HUES48 (cell line): ENCODE measurements at regions not wholly inside any gene's neighbourhood (a gene's known extent, or its start where the extent isn't known, plus 50 kb on each side); places are given as distances from the start of the nearest gene placed in this dataset.

ENCODE experiments used
- H3K27ac ChIP-seq: one replicate; pipeline ENCODE4 v1.7.0; 2013; ENCODE audit warnings: low read depth, low read length, inconsistent platforms
- H3K27me3 ChIP-seq: 2 replicates; pipeline ENCODE4 v1.6.1; 2013; ENCODE audit warnings: mild to moderate bottlenecking, low read length; ENCODE audit not compliant: control insufficient read depth, insufficient read depth
- H3K36me3 ChIP-seq: 2 replicates; pipeline ENCODE4 v1.6.1; 2013; ENCODE audit warnings: low read length; ENCODE audit not compliant: control insufficient read depth, insufficient read depth
- H3K4me1 ChIP-seq: 2 replicates; pipeline ENCODE4 v1.6.1; 2013; ENCODE audit warnings: mild to moderate bottlenecking, low read length; ENCODE audit not compliant: control insufficient read depth, insufficient read depth
- H3K4me3 ChIP-seq: 2 replicates; pipeline ENCODE4 v1.5.1; 2013; ENCODE audit warnings: mild to moderate bottlenecking, low read depth, low read length
- H3K9ac ChIP-seq: 2 replicates; pipeline ENCODE4 v1.6.1; 2013; ENCODE audit warnings: mild to moderate bottlenecking, low read depth, low read length, moderate library complexity
- H3K9me3 ChIP-seq: 2 replicates; pipeline ENCODE4 v1.6.1; 2013; ENCODE audit warnings: low read length; ENCODE audit not compliant: control insufficient read depth, insufficient read depth

DNA sequence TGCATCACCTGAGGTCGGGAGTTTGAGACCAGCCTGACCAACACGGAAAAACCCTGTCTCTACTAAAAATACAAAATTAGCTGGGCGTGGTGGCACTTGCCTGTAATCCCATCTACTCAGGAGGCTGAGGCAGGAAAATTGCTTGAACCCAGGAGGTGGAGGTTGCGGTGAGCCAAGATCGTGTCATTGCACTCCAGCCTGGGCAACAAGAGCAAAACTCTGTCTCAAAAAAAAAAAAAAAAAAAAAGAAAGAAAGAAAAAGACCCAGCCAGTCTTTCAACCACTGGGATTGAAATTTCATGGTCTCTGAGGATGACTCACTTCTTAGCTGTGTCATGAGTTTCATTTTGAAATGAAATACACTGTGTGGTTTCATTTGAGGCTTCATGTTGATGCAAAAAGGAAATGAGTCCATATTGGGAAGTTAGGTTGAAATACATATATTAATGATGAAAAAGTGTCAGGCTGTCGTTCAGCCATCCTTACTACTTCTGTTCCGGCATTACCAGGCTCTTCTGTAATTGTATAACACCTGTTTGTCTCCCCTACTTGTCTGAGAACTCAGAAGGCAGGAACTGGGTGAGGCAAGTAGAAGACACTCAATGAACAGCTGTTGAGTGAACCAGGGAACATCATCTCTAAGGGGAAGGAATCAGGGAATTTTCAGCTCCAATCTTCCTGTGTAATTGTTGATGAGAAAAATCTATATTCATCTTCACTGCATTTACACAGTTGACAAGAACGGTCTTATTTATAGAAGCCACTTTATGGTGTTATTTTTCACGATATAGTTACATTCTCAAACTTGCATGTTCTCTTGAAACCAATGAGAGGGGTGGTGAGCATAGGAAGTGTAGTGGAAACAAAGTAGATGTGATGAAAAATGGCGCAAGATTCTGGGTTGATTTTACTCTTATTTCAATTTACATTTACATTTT, 87.4 kb downstream of the NFKBIZ start:
- no peaks in the 10 kb centered on the region for H3K27me3 ChIP-seq
- no peaks in the 10 kb centered on the region for H3K9me3 ChIP-seq
- no peak overlapping the region for H3K4me3 ChIP-seq
- no peak overlapping the region for H3K27ac ChIP-seq
- H3K4me1 ChIP-seq: peaks cover 5% of the 10 kb centered on the region; the same call in 1 of the 2 replicates
- H3K9ac ChIP-seq: no peak overlapping the region
- H3K36me3 ChIP-seq: no peaks in the 10 kb centered on the region

GRCh38 chr3:101938262-101938847, 89.0 kb downstream of the NFKBIZ start:
- H3K9me3 ChIP-seq: no peaks in the 10 kb centered on the region
- H3K4me3 ChIP-seq: no peak overlapping the region
- H3K36me3 ChIP-seq: no peaks in the 10 kb centered on the region
- H3K9ac ChIP-seq: no peak overlapping the region
- H3K27me3 ChIP-seq: no peaks in the 10 kb centered on the region
- H3K27ac ChIP-seq: no peak overlapping the region
- H3K4me1 ChIP-seq: peaks cover 5% of the 10 kb centered on the region; the same call in 1 of the 2 replicates

DNA sequence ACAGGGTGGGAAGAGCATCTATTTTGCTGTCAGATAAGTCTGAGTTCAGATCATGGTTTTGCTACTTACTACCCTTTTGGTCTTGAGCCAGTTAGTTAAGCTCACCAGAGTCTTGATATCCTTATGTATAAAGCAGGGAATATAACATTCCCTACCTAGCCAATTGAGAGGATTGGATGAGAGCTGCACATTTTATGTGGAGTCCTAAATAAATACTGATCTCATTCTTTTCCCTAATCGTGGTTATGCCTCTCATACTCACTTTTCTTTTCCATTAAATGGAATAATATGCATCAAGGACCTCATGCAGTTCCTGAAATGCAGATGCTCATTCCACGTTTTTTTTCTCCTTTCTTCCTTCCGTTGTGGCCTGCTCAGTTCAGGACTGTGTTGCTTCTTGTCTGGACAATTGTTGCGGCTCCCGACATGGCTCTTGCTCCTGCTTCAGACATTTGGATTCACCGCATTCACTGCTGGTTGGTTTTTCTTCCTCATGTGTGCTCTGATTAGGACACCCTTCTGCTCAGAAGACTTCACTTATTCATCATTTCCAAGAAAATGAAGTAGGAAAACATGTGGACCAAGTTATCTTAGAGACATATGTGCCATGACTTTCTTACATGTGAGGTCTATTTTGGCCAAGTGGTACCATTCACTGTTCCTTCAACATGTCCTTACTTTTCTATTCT, 90.2 kb downstream of the NFKBIZ start:
- Histone ChIP-seq H3K4me3 (no peak overlapping the region), H3K9ac (no peak overlapping the region), H3K9me3 (no peaks in the 10 kb centered on the region), H3K4me1 (peaks cover 5% of the 10 kb centered on the region; the same call in 1 of the 2 replicates), H3K27me3 (no peaks in the 10 kb centered on the region), H3K27ac (no peak overlapping the region), H3K36me3 (no peaks in the 10 kb centered on the region)

GRCh38 chr3:101940521-101941317, 91.4 kb downstream of the NFKBIZ start:
- Histone ChIP-seq H3K27ac (no peak overlapping the region), H3K36me3 (no peaks in the 10 kb centered on the region), H3K4me1 (peaks cover 5% of the 10 kb centered on the region; the same call in 1 of the 2 replicates), H3K4me3 (no peak overlapping the region), H3K9ac (no peak overlapping the region), H3K9me3 (no peaks in the 10 kb centered on the region), H3K27me3 (no peaks in the 10 kb centered on the region)

DNA sequence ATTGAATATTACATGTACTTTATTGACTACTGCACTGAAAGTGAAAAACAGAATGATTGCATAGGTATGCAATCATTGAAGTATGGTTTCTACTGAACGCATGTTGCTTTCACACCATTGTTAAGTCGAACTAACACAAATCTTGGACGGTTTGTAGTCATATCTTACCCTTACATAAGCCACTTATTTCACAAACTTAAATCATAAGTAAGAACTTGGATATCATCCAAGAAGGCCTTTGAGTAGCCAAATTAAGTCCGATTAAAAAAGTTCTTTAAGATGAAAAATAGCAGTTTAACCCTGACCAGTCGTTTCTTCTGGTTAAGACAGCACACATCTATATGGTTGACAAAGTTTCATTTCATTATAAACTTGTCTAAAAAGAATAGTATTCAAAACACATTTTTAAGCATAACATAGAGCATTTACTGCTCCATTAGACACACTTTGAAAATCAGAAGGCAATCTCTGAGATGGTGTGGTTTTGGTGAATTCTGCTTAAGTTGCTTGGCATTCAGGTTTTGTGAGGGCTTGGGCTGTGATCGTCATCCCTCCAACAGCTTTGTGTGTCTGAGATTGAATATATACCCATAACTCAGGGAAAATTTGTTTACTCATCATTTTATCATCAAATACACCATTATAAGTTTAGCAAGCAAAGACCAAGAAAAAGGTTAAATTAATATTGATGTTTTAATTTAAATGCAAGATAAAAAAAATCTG, 92.2 kb downstream of the NFKBIZ start:
- Histone ChIP-seq H3K9me3 (no peaks in the 10 kb centered on the region), H3K27ac (no peak overlapping the region), H3K9ac (no peak overlapping the region), H3K4me1 (peaks cover 5% of the 10 kb centered on the region; the same call in 1 of the 2 replicates), H3K36me3 (no peaks in the 10 kb centered on the region), H3K4me3 (no peak overlapping the region), H3K27me3 (no peaks in the 10 kb centered on the region)

DNA sequence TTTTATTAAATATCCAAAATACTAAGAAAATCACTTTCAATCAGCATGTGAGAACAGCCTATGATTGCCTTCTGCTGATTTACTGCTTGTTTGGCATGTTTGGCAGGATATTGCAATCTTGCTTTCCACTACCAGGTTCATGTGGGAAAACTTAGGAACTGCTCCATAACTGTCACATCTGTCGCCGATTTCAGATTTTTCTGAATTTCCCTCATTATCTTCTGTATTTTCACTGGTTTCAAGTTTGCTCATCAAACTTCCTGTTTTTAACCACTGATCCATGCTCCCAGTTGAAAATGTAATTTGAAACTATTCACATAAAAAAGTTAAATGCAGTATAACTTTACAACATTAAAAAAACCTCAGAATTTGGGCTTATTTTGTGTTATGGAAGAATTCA, 93.0 kb downstream of the NFKBIZ start:
- Histone ChIP-seq H3K27ac (no peak overlapping the region), H3K4me3 (no peak overlapping the region), H3K27me3 (no peaks in the 10 kb centered on the region), H3K4me1 (peaks cover 5% of the 10 kb centered on the region; the same call in 1 of the 2 replicates), H3K9ac (no peak overlapping the region), H3K36me3 (no peaks in the 10 kb centered on the region), H3K9me3 (no peaks in the 10 kb centered on the region)

DNA sequence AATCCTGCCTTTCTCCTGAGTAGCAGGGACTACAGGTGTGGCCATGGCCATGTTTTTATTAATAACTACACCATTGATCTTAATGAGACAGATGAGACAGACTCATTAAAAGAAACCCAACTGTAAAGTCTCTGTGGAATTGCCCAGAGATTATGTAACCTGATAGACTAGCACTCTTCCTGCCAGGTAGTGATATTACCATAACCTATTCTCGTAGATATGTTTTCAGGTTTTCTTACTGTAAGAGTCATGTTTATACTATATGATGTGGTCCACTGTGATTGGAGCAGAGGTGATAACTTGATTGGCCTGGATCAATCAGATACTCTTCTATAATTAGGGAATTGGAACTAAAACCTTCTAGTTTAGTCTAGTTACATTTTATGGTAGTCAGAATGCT, 93.7 kb downstream of the NFKBIZ start:
- Histone ChIP-seq H3K4me1 (peaks cover 5% of the 10 kb centered on the region; the same call in 1 of the 2 replicates), H3K36me3 (no peaks in the 10 kb centered on the region), H3K27ac (no peak overlapping the region), H3K27me3 (no peaks in the 10 kb centered on the region), H3K9ac (no peak overlapping the region), H3K9me3 (no peaks in the 10 kb centered on the region), H3K4me3 (no peak overlapping the region)

GRCh38 chr3:101944308-101944707, 95.0 kb downstream of the NFKBIZ start:
- no peaks in the 10 kb centered on the region for H3K36me3 ChIP-seq
- no peak overlapping the region for H3K27ac ChIP-seq
- peaks cover 5% of the 10 kb centered on the region; the same call in 1 of the 2 replicates for H3K4me1 ChIP-seq
- H3K9me3 ChIP-seq: no peaks in the 10 kb centered on the region
- no peaks in the 10 kb centered on the region for H3K27me3 ChIP-seq
- no peak overlapping the region for H3K9ac ChIP-seq
- no peak overlapping the region for H3K4me3 ChIP-seq

GRCh38 chr3:101945980-101946379, 96.7 kb downstream of the NFKBIZ start:
- H3K9ac ChIP-seq: no peak overlapping the region
- no peaks in the 10 kb centered on the region for H3K36me3 ChIP-seq
- H3K27me3 ChIP-seq: no peaks in the 10 kb centered on the region
- H3K4me3 ChIP-seq: no peak overlapping the region
- H3K27ac ChIP-seq: no peak overlapping the region
- H3K9me3 ChIP-seq: no peaks in the 10 kb centered on the region
- no peaks in the 10 kb centered on the region; the same call in 1 of the 2 replicates for H3K4me1 ChIP-seq

- Histone ChIP-seq H3K9ac (no peak overlapping the region), H3K27ac (no peak overlapping the region), H3K4me1 (no peaks in the 10 kb centered on the region), H3K4me3 (no peak overlapping the region), H3K27me3 (no peaks in the 10 kb centered on the region), H3K9me3 (no peaks in the 10 kb centered on the region), H3K36me3 (no peaks in the 10 kb centered on the region)
These were observed 97.6 kb downstream of the NFKBIZ start for GRCh38 chr3:101946906-101947305.
